Superior temporal gyrus (tissue), 1 donor: ENCODE measurements at regions not wholly inside any gene's neighbourhood (a gene's known extent, or its start where the extent isn't known, plus 50 kb on each side); places are given as distances from the start of the nearest gene placed in this dataset.

Experiments used
- DNase-seq: peaks from one replicate; pipeline ENCODE4 v3.0.0-alpha.2; 2016; ENCODE audit errors: extremely low spot score

GRCh38 chr6:170000071-170000843 is 248.8 kb downstream of the ERMARD start:
- DNase-seq = no peak

DNA sequence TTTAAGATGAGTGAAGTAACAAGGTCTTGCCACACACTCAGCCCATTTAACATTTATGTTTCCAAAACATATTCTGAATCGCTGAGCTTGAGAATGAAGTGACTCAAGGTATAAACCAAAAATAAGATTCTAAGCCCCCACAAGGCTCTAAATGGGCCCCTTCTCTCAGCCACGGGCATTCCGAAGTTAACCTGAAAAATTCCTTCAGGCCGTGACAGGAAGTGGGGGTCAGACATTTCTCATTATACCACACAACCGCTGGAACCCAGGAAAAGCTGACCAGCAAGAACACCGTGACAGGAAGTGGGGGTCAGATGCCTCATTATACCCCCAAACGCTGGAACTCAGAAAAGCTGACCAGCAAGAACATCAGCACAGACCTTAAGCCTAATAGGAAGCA is 247.9 kb downstream of the ERMARD start:
- DNase-seq = no peak

GRCh38 chr6:169998457-169998856 is 247.0 kb downstream of the ERMARD start:
- DNase-seq = no peak

GRCh38 chr6:169997930-169998218 is 246.5 kb downstream of the ERMARD start:
- no peak for DNase-seq

- DNase-seq = no peak
These were observed 245.9 kb downstream of the ERMARD start for GRCh38 chr6:169997187-169997929.

DNA sequence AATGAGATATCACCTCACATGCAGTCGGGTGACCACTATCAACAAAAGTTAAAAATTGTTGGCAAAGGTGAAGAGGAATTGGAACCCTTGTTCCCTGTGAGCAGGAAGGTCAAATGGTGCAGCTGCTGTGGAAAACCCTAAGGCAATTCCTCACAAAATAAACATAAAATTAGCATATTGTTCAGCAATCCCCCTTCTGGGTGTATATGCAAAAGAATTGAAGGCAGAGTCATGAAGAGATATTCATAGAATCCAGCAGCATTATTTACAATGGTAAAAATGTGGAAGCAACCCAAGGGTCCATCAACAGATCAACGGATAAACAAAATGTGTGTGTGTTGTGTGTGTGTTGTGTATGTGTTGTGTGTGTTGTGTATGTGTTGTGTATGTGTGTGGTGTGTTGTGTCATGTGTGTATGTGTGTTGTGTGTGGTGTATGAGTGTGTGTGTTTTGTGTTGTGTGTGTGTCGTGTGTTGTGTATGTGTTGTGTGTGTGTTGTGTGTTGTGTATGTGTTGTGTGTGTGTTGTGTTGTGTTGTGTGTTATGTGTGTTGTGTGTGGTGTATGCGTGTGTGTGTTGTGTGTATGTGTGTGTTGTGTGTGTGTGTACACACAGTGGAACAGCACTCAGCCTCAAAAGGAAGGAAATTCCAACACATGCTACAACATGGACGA is 245.1 kb downstream of the ERMARD start:
- DNase-seq = no peak

- no peak for DNase-seq
These were observed 243.3 kb downstream of the ERMARD start for GRCh38 chr6:169994739-169995138.

- DNase-seq = no peak
These were observed 242.5 kb downstream of the ERMARD start for GRCh38 chr6:169993861-169994481.

DNA sequence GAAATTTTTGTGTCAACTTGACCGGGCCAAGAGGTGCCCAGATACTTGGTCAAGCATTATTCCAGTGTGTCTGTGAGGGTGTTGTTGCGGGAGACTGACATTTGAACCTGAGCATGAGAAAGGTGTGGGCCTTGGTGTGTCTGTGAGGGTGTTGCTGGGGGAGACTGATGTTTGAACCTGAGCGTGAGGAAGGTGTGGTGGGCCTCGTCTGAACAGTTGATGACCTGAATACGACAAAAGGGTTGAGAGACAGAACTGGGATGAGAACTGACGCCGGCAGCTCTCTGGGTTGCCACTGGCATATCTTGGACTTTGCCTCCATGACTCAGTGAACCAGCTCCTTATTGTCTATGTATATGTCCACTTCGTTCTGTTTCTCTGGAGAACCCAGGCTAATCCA is 240.5 kb downstream of the ERMARD start:
- DNase-seq = no peak

DNA sequence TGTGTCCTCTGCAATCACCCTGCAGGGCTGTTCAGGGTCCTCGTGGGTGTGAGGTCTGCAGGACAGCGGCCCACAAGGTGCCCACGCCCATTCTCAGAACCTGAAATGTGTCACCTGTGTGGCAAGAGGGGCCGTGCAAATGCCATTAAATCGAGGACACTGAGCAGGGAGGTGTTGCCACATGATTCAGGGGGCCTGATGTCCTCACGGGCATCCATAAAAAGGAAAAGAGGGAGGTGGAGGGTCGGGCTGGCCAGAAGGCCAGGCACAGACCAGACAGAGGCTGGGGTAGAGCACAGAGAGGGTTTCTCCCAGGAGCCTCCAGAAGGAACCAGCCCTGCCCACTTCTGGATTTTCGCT is 239.6 kb downstream of the ERMARD start:
- no peak for DNase-seq

DNA sequence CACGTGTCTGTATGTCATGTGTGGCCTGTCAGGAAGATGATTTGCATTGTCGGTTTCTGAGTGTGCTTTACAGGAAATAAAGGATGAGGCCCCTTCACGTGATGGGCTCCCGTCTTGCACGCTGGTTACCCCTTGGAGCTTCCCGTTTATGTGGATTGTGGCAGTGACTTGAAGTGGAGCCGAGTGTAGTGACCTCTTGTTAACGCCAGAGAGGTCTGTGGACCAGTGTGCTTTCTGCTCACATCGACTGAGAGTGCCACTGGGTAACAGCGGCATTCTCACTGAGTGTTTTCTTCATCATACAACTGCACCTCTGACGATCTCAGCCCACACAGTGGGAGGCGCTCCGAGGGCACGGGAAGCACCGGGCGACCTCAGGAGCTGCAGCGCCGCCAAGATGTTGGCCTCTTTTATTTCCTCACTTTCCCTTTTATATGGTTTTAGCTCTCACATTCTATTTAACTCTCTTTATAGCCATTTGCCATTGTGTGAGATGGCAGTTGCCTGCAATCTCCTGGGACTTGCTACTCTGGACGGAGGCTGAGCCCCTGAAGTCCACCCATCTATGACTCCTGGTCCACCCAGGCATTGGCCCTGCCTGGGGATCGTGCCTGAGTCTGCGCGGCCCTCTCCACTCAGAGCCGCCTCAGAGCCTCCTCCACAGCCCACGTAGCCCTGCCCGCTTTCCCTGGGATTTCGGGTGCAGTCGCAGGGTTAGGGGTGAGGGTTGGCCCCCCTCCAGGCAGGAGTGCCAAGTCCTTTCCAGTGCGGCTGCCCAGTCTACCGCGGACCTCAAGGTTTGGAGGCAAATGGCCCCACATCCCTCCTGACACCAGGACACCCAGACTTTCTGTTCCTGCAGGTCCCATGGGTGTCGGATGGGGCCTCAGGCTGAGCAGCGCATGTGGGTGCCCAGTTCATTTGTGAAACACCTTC is 238.9 kb downstream of the ERMARD start:
- DNase-seq = no peak

DNA sequence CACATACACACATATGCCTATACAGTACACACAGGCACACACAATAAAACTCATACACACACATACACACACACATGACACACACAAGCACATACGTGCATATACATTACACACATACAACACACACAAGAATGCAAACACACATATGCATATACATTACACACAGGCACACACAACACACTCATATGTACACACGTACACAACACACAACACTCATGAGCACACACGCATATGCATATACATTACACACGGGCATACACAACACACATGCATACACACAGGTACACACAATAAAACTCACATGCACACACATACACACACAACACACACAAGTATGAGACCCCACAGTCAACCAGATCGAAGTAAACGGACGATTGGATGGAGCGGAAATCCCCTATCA is 238.2 kb downstream of the ERMARD start:
- no peak for DNase-seq

DNA sequence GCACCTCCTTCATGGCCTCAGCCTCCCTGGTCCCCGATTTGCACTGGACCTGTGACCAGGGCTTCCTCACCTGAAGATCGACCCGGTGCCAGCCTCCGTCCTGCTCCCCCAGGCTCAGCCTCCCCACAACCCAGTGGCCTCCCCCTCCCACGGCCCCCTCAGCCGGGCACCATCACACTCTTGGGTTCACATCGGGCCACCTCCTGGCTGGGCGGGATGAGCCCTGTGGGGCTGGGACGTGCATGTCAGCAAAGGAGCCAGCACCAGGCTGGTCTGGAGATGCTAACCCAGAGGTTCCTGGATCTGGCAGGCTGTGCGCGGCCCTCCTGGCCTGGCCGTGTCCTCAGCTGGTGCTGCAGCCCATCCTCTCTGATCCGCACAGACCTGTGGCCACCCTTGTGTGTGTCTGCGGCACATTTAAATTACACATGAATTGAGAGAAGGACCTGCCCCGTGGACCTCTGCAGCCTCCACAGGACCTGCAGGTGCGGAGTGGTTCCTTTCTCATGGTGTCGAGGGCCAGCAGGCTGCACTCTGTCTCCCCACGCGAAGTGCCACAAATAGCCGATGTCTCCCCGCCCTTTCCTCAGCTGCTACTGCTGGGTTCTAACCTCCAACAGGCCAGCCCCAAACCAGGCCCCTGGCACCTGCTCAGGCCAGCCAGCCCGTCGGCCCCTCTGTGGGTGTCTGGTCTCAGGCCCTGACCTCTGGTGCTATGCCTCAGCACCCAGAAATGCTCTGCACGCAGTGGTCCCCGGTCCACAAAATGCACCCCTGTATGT is 237.5 kb downstream of the ERMARD start:
- no peak for DNase-seq

DNA sequence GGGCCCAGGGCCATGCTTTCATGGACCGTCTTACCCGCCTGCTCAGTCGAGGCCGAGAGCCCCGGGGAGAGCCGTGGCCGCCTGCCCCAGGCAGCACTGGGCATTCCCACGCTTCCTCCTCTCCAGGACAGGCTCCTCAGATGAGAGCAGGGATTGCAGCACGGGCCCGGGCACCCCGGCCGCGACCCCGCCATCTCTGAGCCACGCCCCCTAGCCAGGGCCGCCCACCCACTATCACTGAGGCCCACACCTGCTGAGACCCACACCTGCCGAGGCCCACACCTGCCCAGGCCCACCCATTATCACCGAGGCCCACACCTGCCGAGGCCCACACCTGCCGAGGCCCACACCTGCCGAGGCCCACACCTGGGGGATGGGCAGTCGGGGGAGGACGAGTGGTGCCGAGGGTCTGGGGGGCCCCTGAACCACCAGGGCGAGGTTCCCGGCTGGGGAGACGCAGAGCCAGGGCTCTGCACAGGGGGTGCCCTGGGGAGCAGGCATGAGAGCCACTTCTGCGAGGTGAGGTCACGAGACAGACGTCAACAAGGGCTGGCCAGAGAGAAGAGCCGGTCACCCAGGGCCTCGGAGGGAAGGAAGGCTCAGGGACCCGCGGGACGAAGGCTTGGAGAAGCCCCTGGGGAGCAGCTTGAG is 235.6 kb downstream of the ERMARD start:
- no peak for DNase-seq

- no peak for DNase-seq
These were observed 234.9 kb downstream of the ERMARD start for GRCh38 chr6:169986171-169986847.

DNA sequence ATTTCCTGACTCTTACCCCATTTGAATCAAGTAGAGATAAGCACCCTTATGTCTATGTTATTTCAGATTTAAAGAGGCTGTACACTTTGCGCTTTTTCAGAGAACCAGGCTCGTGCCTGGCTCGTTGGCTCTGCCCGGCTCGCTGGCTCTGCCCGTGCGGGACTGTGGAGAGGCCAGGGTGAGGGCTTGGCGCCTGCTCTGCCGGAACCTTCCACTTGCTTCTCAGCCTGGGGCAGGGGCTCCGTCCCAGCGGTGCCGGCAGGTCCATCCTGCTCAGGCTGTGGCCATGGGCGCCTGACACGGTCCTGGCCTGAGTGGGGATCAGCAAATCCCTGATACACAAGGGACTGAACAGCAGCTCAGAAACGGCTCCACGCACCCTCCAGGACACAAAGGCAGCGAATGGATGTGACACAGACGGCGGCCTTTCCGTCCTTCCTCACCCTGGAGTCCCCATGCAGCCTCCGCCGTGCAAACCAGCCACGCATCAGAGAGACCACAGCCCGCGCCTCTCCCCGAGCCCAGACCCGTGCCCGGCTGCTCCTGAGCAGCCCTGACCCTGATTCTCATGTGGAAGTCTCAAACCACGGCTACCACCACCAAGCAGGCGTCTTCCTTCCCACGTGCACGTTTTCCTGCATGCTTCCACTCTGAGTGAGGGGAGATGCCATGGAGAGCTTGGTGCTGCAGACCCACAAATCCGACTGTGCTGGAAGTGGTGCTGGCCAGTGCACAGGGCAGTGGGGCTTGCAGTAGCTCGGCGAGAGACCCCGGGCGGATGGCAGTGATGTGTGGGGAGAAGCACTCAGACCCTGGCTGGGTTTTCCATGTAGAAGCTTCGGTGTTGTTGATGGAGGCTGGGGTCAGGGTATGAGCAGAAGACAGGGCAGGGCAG is 233.9 kb downstream of the ERMARD start:
- DNase-seq = no peak

DNA sequence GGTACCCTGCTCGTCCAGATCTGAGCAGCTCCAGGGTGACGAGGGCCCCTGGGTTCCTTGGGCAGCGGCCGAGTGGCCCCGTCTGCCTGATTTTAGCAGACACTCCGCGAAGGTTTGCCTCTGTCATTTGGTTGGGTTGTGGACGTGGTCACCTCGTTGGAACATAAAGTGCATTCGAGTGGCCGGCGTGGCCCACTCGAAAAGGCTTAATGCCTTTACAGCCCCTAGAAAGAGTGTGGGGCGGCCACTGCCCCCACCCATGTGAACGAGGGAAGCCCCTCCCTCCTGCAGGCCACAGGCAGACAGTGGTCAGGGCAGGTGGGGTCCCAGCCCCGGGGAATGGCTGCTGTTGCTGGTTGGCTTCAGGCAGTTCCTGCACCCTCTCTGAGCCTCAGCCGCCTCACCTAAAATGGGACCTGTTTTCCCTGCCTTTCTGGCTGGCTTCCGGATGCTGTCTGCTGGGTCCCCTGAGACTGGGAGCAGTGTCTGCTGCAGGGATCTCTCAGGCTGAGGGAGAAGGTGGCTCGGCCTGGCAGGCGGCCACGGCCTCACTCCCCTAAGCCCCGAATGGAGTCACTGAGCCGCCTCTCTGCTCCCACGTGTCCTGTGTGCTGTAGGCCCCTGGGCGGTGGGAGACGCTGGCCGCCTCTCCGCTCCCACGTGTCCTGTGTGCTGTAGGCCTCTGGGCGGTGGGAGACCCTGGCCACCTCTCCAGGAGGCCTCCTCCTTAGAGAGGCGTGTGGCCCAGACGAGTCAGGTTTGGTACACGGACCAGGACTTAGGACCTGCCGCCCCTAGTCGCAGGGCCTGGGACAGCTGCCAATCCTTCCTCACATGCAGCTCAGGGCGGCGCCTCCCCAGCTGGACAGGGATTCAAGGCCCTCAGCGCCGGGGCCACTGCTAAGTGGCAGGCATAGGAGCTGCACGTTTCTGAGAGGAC is 233.0 kb downstream of the ERMARD start:
- DNase-seq = no peak
